ENCODE measurements at regions not wholly inside any gene's neighbourhood (a gene's known extent, or its start where the extent isn't known, plus 50 kb on each side); places are given as distances from the start of the nearest gene placed in this dataset.

GRCh38 chr3:59698091-59698490 lies 648.3 kb upstream of the CFAP20DC start:
- WGBS, 2 donors = 77 to 79% methylated on average over 3 of the region's 3 CpGs
- no peak for DNase-seq (ENCODE audit: low spot score in 2 of 2)
- Histone ChIP-seq H3K4me1 (no peaks in the 10 kb centered on the region), H3K36me3 (no peaks in the 10 kb centered on the region), H3K9me3 (no peaks in the 10 kb centered on the region), H3K27ac (no peak overlapping the region), H3K4me3 (no peak overlapping the region), H3K27me3 (no peaks in the 10 kb centered on the region)
- TF ChIP-seq POLR2A (IDR thresholded peaks at IDR 0.05) = no peak
- no peak for TF ChIP-seq EP300 (IDR thresholded peaks at IDR 0.05)
- no peak for TF ChIP-seq CTCF (IDR thresholded peaks at IDR 0.05)

GRCh38 chr3:59696783-59697182 lies 647.0 kb upstream of the CFAP20DC start:
- Histone ChIP-seq H3K4me1 (no peaks in the 10 kb centered on the region), H3K4me3 (no peak overlapping the region), H3K9me3 (no peaks in the 10 kb centered on the region), H3K27me3 (no peaks in the 10 kb centered on the region), H3K27ac (no peak overlapping the region), H3K36me3 (no peaks in the 10 kb centered on the region)
- no peak for DNase-seq (ENCODE audit: low spot score in 2 of 2)
- TF ChIP-seq POLR2A (IDR thresholded peaks at IDR 0.05) (no peak), EP300 (IDR thresholded peaks at IDR 0.05) (no peak), CTCF (IDR thresholded peaks at IDR 0.05) (no peak)

GRCh38 chr3:59695860-59696259 lies 646.0 kb upstream of the CFAP20DC start:
- 38 to 58% methylated on average over 4 of the region's 4 CpGs for WGBS, 2 donors
- Histone ChIP-seq H3K4me3 (no peak overlapping the region), H3K9me3 (no peaks in the 10 kb centered on the region), H3K36me3 (no peaks in the 10 kb centered on the region), H3K4me1 (no peaks in the 10 kb centered on the region), H3K27ac (no peak overlapping the region), H3K27me3 (no peaks in the 10 kb centered on the region)
- DNase-seq (ENCODE audit: low spot score in 2 of 2) = no peak
- TF ChIP-seq POLR2A (IDR thresholded peaks at IDR 0.05) (no peak), CTCF (IDR thresholded peaks at IDR 0.05) (no peak), EP300 (IDR thresholded peaks at IDR 0.05) (no peak)

GRCh38 chr3:59692117-59692516 lies 642.3 kb upstream of the CFAP20DC start:
- Histone ChIP-seq H3K4me3 (no peak overlapping the region), H3K4me1 (no peaks in the 10 kb centered on the region), H3K9me3 (no peaks in the 10 kb centered on the region), H3K27me3 (no peaks in the 10 kb centered on the region), H3K36me3 (no peaks in the 10 kb centered on the region), H3K27ac (no peak overlapping the region)
- no peak for TF ChIP-seq EP300 (IDR thresholded peaks at IDR 0.05)
- no peak for TF ChIP-seq POLR2A (IDR thresholded peaks at IDR 0.05)
- TF ChIP-seq CTCF (IDR thresholded peaks at IDR 0.05) = no peak
- DNase-seq (ENCODE audit: low spot score in 2 of 2) = no peak
- whole genome bisulfite sequencing, 2 donors = 37% methylated on average over 3 of the region's 3 CpGs

- Histone ChIP-seq H3K27me3 (no peaks in the 10 kb centered on the region), H3K4me3 (no peak overlapping the region), H3K4me1 (no peaks in the 10 kb centered on the region), H3K36me3 (no peaks in the 10 kb centered on the region), H3K27ac (no peak overlapping the region), H3K9me3 (no peaks in the 10 kb centered on the region)
- DNase-seq (ENCODE audit: low spot score in 2 of 2) = no peak
- TF ChIP-seq CTCF (IDR thresholded peaks at IDR 0.05) = no peak
- TF ChIP-seq EP300 (IDR thresholded peaks at IDR 0.05) = no peak
- no peak for TF ChIP-seq POLR2A (IDR thresholded peaks at IDR 0.05)
- WGBS, 2 donors = 66 to 74% methylated on average over 2 of the region's 2 CpGs
These were observed 641.1 kb upstream of the CFAP20DC start for GRCh38 chr3:59690886-59691285.
